ENCODE measurements at regions not wholly inside any gene's neighbourhood (a gene's known extent, or its start where the extent isn't known, plus 50 kb on each side); places are given as distances from the start of the nearest gene placed in this dataset.
A peak's percentile ranks its signal among the peaks of the same experiment; 100 is the strongest.

DNA sequence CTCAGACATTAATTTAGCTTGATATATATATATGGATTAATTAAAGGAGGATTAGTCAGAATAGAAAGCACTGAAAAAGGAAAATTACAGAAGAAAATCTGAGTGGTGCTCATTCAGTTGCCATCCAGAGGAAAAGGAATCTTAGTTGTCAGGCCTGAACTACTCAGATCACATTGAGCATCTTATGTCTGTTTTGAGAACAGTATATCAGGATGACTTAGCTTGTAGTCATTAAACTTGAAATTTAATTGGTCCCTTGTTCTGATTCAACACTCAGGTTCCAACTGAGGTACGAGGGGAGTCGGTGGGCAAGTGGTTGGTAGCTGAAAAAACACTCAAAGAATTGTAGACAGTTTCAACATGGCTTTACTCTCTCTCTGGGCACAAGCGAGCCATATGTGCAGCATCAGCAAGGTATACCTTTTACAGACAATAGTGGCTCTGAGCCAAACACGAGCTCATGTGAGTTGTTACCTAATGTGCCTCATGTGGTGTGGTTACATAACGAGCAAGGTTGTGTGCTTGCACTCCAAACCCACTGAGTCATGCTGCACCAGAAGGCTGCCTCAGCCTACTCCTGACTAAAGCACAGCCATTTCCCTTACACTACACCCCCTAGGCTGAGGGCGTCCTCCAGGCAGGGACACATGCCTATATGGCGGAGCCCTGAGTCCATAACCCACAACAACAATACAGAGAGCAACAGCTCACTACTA is 73.0 kb upstream of the HMGN3 start:
- peaks cover 8% of the 10 kb centered on the region for H3K4me1 ChIP-seq
- H3K4me1 Mint-ChIP-seq (ENCODE audit: low read depth, unreplicated experiment), result no peaks in the 10 kb centered on the region
- ChIA-PET CTCF (no interaction called here), POLR2A (no interaction called here)
- no TSS peak for BruUV-seq (replicated peaks)
- H3K9me3 Mint-ChIP-seq (ENCODE audit: unreplicated experiment), result no peaks in the 10 kb centered on the region
- H3K27me3 ChIP-seq (replicated peaks; ENCODE audit: control insufficient read depth, insufficient read depth, low read length), result no peaks in the 10 kb centered on the region
- no peaks in the 10 kb centered on the region; the same call in 1 of the 2 replicates for H3K9me3 ChIP-seq
- H3K36me3 ChIP-seq (ENCODE audit: control insufficient read depth, insufficient read depth, low read length), result no peaks in the 10 kb centered on the region
- no peak for DNase-seq
- no peak overlapping the region for H3K27ac Mint-ChIP-seq (ENCODE audit: unreplicated experiment)
- H3K4me3 ChIP-seq (ENCODE audit: low read depth, low read length), result no peak overlapping the region
- intact Hi-C loops (cut with micrococcal nuclease; ENCODE audit: unreplicated experiment), result no loop called here
- H3K4me3 Mint-ChIP-seq (ENCODE audit: unreplicated experiment), result no peak overlapping the region
- TF ChIP-seq, protein P1, sequence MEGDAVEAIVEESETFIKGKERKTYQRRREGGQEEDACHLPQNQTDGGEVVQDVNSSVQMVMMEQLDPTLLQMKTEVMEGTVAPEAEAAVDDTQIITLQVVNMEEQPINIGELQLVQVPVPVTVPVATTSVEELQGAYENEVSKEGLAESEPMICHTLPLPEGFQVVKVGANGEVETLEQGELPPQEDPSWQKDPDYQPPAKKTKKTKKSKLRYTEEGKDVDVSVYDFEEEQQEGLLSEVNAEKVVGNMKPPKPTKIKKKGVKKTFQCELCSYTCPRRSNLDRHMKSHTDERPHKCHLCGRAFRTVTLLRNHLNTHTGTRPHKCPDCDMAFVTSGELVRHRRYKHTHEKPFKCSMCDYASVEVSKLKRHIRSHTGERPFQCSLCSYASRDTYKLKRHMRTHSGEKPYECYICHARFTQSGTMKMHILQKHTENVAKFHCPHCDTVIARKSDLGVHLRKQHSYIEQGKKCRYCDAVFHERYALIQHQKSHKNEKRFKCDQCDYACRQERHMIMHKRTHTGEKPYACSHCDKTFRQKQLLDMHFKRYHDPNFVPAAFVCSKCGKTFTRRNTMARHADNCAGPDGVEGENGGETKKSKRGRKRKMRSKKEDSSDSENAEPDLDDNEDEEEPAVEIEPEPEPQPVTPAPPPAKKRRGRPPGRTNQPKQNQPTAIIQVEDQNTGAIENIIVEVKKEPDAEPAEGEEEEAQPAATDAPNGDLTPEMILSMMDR (IDR thresholded peaks at IDR 0.05; ENCODE audit: insufficient read depth in 1 of 2, low read depth in 1 of 2, low read length in 1 of 2, severe bottlenecking in 1 of 2, unreplicated experiment in 1 of 2), result no peak
- H3K36me3 Mint-ChIP-seq (ENCODE audit: insufficient read depth, unreplicated experiment), result no peaks in the 10 kb centered on the region
- H3K27me3 Mint-ChIP-seq (ENCODE audit: insufficient read depth, unreplicated experiment), result no peaks in the 10 kb centered on the region

DNA sequence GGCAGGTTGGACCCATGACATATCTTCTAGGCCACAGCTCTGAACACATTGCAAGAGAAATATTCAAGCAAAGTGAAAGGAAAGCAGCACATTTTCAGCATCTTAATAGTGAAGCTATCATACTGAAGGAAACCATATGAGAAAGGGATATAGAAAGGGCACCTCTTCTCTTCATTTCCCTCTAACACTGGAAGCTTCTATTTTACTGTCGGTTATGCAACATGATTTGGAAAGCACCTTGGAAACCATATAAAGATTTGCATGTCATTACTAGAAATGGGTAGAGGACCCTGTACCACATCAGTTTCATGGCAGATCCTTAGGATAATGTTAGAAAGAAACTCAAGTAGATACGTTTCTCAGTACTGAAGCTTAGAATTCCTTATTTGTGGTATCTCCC is 70.5 kb upstream of the HMGN3 start:
- H3K27me3 Mint-ChIP-seq (ENCODE audit: insufficient read depth, unreplicated experiment), result no peaks in the 10 kb centered on the region
- H3K9me3 Mint-ChIP-seq (ENCODE audit: unreplicated experiment), result no peaks in the 10 kb centered on the region
- no peak overlapping the region for H3K4me3 Mint-ChIP-seq (ENCODE audit: unreplicated experiment)
- no peaks in the 10 kb centered on the region for H3K36me3 Mint-ChIP-seq (ENCODE audit: insufficient read depth, unreplicated experiment)
- no peaks in the 10 kb centered on the region; the same call in 1 of the 2 replicates for H3K9me3 ChIP-seq
- TF ChIP-seq, protein P1 (IDR thresholded peaks at IDR 0.05; ENCODE audit: insufficient read depth in 1 of 2, low read depth in 1 of 2, low read length in 1 of 2, severe bottlenecking in 1 of 2, unreplicated experiment in 1 of 2), result no peak
- CTCF ChIA-PET, result no interaction called here
- no peaks in the 10 kb centered on the region for H3K36me3 ChIP-seq (ENCODE audit: control insufficient read depth, insufficient read depth, low read length)
- intact Hi-C loops (cut with micrococcal nuclease; ENCODE audit: unreplicated experiment), result no loop called here
- peaks cover 33% of the 10 kb centered on the region for H3K4me1 ChIP-seq
- DNase-seq, result no peak
- no peaks in the 10 kb centered on the region for H3K27me3 ChIP-seq (replicated peaks; ENCODE audit: control insufficient read depth, insufficient read depth, low read length)
- no TSS peak for BruUV-seq (replicated peaks)
- peaks cover 10% of the 10 kb centered on the region for H3K4me1 Mint-ChIP-seq (ENCODE audit: low read depth, unreplicated experiment)
- H3K4me3 ChIP-seq (ENCODE audit: low read depth, low read length), result no peak overlapping the region
- POLR2A ChIA-PET, result no interaction called here
- no peak overlapping the region for H3K27ac Mint-ChIP-seq (ENCODE audit: unreplicated experiment)

DNA sequence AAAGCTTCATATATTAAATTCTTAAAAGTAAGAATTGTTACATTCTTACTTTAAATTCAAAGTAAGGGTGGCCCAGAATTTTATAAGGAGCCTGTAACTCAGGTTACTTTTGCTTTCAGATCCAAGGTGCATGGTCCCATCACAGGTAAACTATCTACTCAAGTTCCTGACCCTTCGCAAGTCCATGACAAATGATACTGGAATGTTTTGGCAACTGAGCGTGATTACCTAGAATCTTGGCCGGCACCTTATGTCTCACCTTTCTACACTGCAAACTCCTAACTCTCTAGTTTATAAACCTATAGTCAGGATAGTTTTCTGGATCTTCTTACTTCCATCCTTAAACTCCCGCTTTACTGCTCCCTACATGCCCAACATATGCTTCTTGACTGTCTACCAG is 67.9 kb upstream of the HMGN3 start:
- Mint-ChIP-seq H3K9me3 (ENCODE audit: unreplicated experiment) (peaks cover 9% of the 10 kb centered on the region), H3K27ac (ENCODE audit: unreplicated experiment) (peak overlapping the region; percentile 68), H3K4me3 (ENCODE audit: unreplicated experiment) (no peak overlapping the region), H3K4me1 (ENCODE audit: low read depth, unreplicated experiment) (peaks cover 15% of the 10 kb centered on the region), H3K36me3 (ENCODE audit: insufficient read depth, unreplicated experiment) (no peaks in the 10 kb centered on the region), H3K27me3 (ENCODE audit: insufficient read depth, unreplicated experiment) (no peaks in the 10 kb centered on the region)
- CTCF ChIA-PET, result interaction anchor here (1.0 kb wide), 1 partner anchor 371 kb away, joined by 3 read pairs; no protein-coding TSS in a partner anchor
- TF ChIP-seq, protein P1 (IDR thresholded peaks at IDR 0.05; ENCODE audit: insufficient read depth in 1 of 2, low read depth in 1 of 2, low read length in 1 of 2, severe bottlenecking in 1 of 2, unreplicated experiment in 1 of 2), result no peak
- Histone ChIP-seq H3K9me3 (peaks cover 9% of the 10 kb centered on the region), H3K36me3 (ENCODE audit: control insufficient read depth, insufficient read depth, low read length) (no peaks in the 10 kb centered on the region), H3K27me3 (replicated peaks; ENCODE audit: control insufficient read depth, insufficient read depth, low read length) (no peaks in the 10 kb centered on the region), H3K4me1 (peaks cover 48% of the 10 kb centered on the region), H3K4me3 (ENCODE audit: low read depth, low read length) (no peak overlapping the region)
- no peak for DNase-seq
- BruUV-seq (replicated peaks), result no TSS peak
- intact Hi-C loops (cut with micrococcal nuclease; ENCODE audit: unreplicated experiment), result loop anchor here (5.0 kb wide), 3 partner anchors 45 to 370 kb away; no protein-coding TSS in a partner anchor
- POLR2A ChIA-PET, result no interaction called here

Data from Caco-2 (cell line).